ENCODE measurements at regions not wholly inside any gene's neighbourhood (a gene's known extent, or its start where the extent isn't known, plus 50 kb on each side); places are given as distances from the start of the nearest gene placed in this dataset.
"Not testable (repeated sequence)": the region's sequence is repeated elsewhere in the genome, so short reads cannot be mapped to it uniquely, and the experiment has no call there.

GRCh38 chr6:44001318-44002066 is 125.8 kb downstream of the MRPL14 start:
- Histone ChIP-seq H3K4me1 (peaks cover 14% of the 10 kb centered on the region), H3K4me3 (peak overlapping the region; percentile 44), H3K36me3 (no peaks in the 10 kb centered on the region), H3K27ac (peak overlapping the region; percentile 74), H3K27me3 (ENCODE audit: low read depth) (peaks cover 42% of the 10 kb centered on the region), H3K9me3 (no peaks in the 10 kb centered on the region)
- DNase-seq (peak; percentile 68), ATAC-seq (peak; percentile 74 to 80)
- intact Hi-C loops (cut with DNase I): no loop called here
- TF ChIP-seq, protein P1, sequence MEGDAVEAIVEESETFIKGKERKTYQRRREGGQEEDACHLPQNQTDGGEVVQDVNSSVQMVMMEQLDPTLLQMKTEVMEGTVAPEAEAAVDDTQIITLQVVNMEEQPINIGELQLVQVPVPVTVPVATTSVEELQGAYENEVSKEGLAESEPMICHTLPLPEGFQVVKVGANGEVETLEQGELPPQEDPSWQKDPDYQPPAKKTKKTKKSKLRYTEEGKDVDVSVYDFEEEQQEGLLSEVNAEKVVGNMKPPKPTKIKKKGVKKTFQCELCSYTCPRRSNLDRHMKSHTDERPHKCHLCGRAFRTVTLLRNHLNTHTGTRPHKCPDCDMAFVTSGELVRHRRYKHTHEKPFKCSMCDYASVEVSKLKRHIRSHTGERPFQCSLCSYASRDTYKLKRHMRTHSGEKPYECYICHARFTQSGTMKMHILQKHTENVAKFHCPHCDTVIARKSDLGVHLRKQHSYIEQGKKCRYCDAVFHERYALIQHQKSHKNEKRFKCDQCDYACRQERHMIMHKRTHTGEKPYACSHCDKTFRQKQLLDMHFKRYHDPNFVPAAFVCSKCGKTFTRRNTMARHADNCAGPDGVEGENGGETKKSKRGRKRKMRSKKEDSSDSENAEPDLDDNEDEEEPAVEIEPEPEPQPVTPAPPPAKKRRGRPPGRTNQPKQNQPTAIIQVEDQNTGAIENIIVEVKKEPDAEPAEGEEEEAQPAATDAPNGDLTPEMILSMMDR (IDR thresholded peaks at IDR 0.05): peak; percentile 26

GRCh38 chr6:44000164-44000842 is 126.9 kb downstream of the MRPL14 start:
- peak overlapping the region; percentile 44 for H3K4me3 ChIP-seq

GRCh38 chr6:43999628-44000027 is 127.6 kb downstream of the MRPL14 start:
- no peak for DNase-seq
- intact Hi-C loops (cut with DNase I): no loop called here
- no peaks in the 10 kb centered on the region for H3K36me3 ChIP-seq
- peak overlapping the region; percentile 74 for H3K27ac ChIP-seq
- no peak overlapping the region for H3K4me3 ChIP-seq
- ATAC-seq: no peak
- H3K4me1 ChIP-seq: peaks cover 14% of the 10 kb centered on the region
- peaks cover 40% of the 10 kb centered on the region for H3K27me3 ChIP-seq (ENCODE audit: low read depth)
- TF ChIP-seq, protein P1 (IDR thresholded peaks at IDR 0.05): no peak
- no peaks in the 10 kb centered on the region for H3K9me3 ChIP-seq

More at GRCh38 chr6:44000164-44000842, 126.9 kb downstream of the MRPL14 start:
- TF ChIP-seq, protein P1 (IDR thresholded peaks at IDR 0.05): no peak
- Histone ChIP-seq H3K4me1 (peaks cover 14% of the 10 kb centered on the region), H3K27ac (peak overlapping the region; percentile 74), H3K36me3 (no peaks in the 10 kb centered on the region), H3K27me3 (ENCODE audit: low read depth) (peaks cover 42% of the 10 kb centered on the region), H3K9me3 (no peaks in the 10 kb centered on the region)
- DNase-seq: peak; percentile 87
- intact Hi-C loops (cut with DNase I): no loop called here
- peak; percentile 78 to 79 for ATAC-seq

DNA sequence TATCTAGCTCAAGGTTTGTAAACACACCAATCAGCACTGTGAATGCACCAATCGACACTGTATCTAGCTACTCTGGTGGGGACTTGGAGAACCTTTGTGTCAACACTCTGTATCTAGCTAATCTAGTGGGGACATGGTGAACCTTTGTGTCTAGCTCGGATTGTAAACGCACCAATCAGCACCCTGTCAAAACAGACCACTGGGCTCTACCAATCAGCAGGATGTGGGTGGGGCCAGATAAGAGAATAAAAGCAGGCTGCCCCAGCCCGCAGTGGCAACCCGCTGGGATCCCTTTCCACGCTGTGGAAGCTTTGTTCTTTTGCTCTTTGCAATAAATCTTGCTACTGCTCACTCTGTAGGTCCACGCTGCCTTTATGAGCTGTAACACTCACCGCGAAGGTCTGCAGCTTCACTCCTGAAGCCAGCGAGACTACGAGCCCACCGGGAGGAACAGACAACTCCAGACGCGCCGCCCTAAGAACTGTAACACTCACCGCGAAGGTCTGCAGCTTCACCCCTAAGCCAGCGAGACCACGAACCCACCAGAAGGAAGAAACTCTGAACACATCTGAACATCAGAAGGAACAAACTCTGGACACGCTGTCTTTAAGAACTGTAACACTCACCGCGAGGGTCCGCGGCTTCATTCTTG is 128.5 kb downstream of the MRPL14 start:
- H3K36me3 ChIP-seq; H3K9me3 ChIP-seq; ATAC-seq; intact Hi-C loops (cut with DNase I); H3K4me3 ChIP-seq; DNase-seq; H3K27ac ChIP-seq: not testable (repeated sequence)
- H3K27me3 ChIP-seq (ENCODE audit: low read depth): peaks cover 32% of the 10 kb centered on the region
- H3K4me1 ChIP-seq: peaks cover 14% of the 10 kb centered on the region

GRCh38 chr6:43997990-43998585 is 129.2 kb downstream of the MRPL14 start:
- DNase-seq; ATAC-seq; H3K27ac ChIP-seq; H3K4me3 ChIP-seq; H3K36me3 ChIP-seq; H3K9me3 ChIP-seq; intact Hi-C loops (cut with DNase I): not testable (repeated sequence)
- Histone ChIP-seq H3K27me3 (ENCODE audit: low read depth) (peaks cover 26% of the 10 kb centered on the region), H3K4me1 (peaks cover 14% of the 10 kb centered on the region)

GRCh38 chr6:43997345-43997677 is 129.9 kb downstream of the MRPL14 start:
- DNase-seq (no peak), ATAC-seq (no peak)
- H3K27me3 ChIP-seq (ENCODE audit: low read depth): peaks cover 18% of the 10 kb centered on the region
- H3K36me3 ChIP-seq: no peaks in the 10 kb centered on the region
- H3K9me3 ChIP-seq: no peaks in the 10 kb centered on the region
- H3K4me3 ChIP-seq: no peak overlapping the region
- H3K27ac ChIP-seq: no peak overlapping the region
- intact Hi-C loops (cut with DNase I): no loop called here
- TF ChIP-seq, protein P1 (IDR thresholded peaks at IDR 0.05): no peak
- H3K4me1 ChIP-seq: peaks cover 7% of the 10 kb centered on the region

Measured in lower lobe of right lung (tissue), 2 donors.